Loucy (cell line): ENCODE measurements at regions not wholly inside any gene's neighbourhood (a gene's known extent, or its start where the extent isn't known, plus 50 kb on each side); places are given as distances from the start of the nearest gene placed in this dataset.

ENCODE experiments used
- H2AFZ ChIP-seq: fragments of 200-600 bp; sonication (generic); 2 replicates; pipeline ENCODE4 v1.6.0; 2016; ENCODE audit warnings: antibody characterized with exemption, mild to moderate bottlenecking, low read length, moderate library complexity
- H3F3A ChIP-seq: fragments of 200-600 bp; 2 replicates; pipeline ENCODE4 v1.6.0; 2016; ENCODE audit warnings: antibody characterized with exemption, low read depth, mild to moderate bottlenecking
- H3K27me3 ChIP-seq: fragments of 200-600 bp; sonication (generic); 2 replicates; pipeline ENCODE4 v1.6.1; 2014; ENCODE audit warnings: low read length, mild to moderate bottlenecking; ENCODE audit not compliant: insufficient read depth, poor library complexity, severe bottlenecking
- H3K36me3 ChIP-seq: fragments of 200-600 bp; sonication (generic); 2 replicates; pipeline ENCODE4 v1.6.1; 2016; ENCODE audit warnings: low read length; ENCODE audit not compliant: insufficient read depth
- H3K4me1 ChIP-seq: fragments of 200-600 bp; sonication (generic); 2 replicates; pipeline ENCODE4 v1.5.1; 2014; ENCODE audit warnings: low read length, mild to moderate bottlenecking; ENCODE audit not compliant: insufficient read depth, poor library complexity, severe bottlenecking
- H3K4me2 ChIP-seq: fragments of 200-600 bp; sonication (generic); 2 replicates; pipeline ENCODE4 v1.6.0; 2014; ENCODE audit warnings: antibody characterized with exemption, low read length, low read depth, mild to moderate bottlenecking; ENCODE audit not compliant: poor library complexity, severe bottlenecking
- H3K4me3 ChIP-seq: fragments of 200-600 bp; sonication (generic); 2 replicates; pipeline ENCODE4 v1.5.1; 2014; ENCODE audit warnings: low read length, mild to moderate bottlenecking, mixed read lengths; ENCODE audit not compliant: poor library complexity, severe bottlenecking
- H3K79me2 ChIP-seq: fragments of 200-600 bp; sonication (generic); 2 replicates; pipeline ENCODE4 v1.6.1; 2014; ENCODE audit warnings: low read length; ENCODE audit not compliant: insufficient read depth
- H3K9ac ChIP-seq: fragments of 200-600 bp; sonication (generic); 2 replicates; pipeline ENCODE4 v1.6.0; 2014; ENCODE audit warnings: mild to moderate bottlenecking, low read depth, low read length, moderate library complexity; ENCODE audit not compliant: poor library complexity, severe bottlenecking
- H3K9me2 ChIP-seq: fragments of 200-600 bp; sonication (generic); replicated peaks from 2 replicates; pipeline ENCODE4 v1.6.1; 2016; ENCODE audit warnings: low read depth, low read length, mixed read lengths
- H3K9me3 ChIP-seq: fragments of 200-600 bp; sonication (generic); 2 replicates; pipeline ENCODE4 v1.6.1; 2014; ENCODE audit warnings: mild to moderate bottlenecking, antibody characterized with exemption, low read length, low read depth; ENCODE audit not compliant: insufficient read depth
- H4K20me1 ChIP-seq: fragments of 200-600 bp; sonication (generic); 2 replicates; pipeline ENCODE4 v1.6.0; 2014; ENCODE audit warnings: antibody characterized with exemption, low read length, mild to moderate bottlenecking; ENCODE audit not compliant: insufficient read depth, poor library complexity, severe bottlenecking
- CTCF ChIP-seq: fragments of 200-600 bp; sonication (generic); conservative IDR thresholded peaks from 2 replicates; pipeline ENCODE4 v1.5.1; 2014; ENCODE audit warnings: mild to moderate bottlenecking, antibody characterized with exemption, low read length
- EZH2phosphoT487 ChIP-seq: fragments of 200-600 bp; IDR thresholded peaks from 2 replicates; pipeline ENCODE4 v1.6.1; 2018; ENCODE audit warnings: antibody characterized with exemption, mild to moderate bottlenecking, moderate library complexity, borderline replicate concordance

GRCh38 chr6:139533171-139533570 is 158.7 kb upstream of the CITED2 start:
- Histone ChIP-seq H2AFZ (no peak overlapping the region), H3K36me3 (no peaks in the 10 kb centered on the region), H3K9me2 (no peaks in the 10 kb centered on the region), H3K4me3 (no peak overlapping the region), H3K9ac (no peak overlapping the region), H3K9me3 (no peaks in the 10 kb centered on the region), H3F3A (no peaks in the 10 kb centered on the region), H3K4me1 (peaks cover 11% of the 10 kb centered on the region), H4K20me1 (no peaks in the 10 kb centered on the region), H3K79me2 (no peaks in the 10 kb centered on the region), H3K4me2 (no peak overlapping the region), H3K27me3 (no peaks in the 10 kb centered on the region)
- TF ChIP-seq CTCF (no peak), EZH2phosphoT487 (no peak)

- Histone ChIP-seq H3K4me1 (peaks cover 11% of the 10 kb centered on the region), H4K20me1 (no peaks in the 10 kb centered on the region), H3K9me2 (no peaks in the 10 kb centered on the region), H3K27me3 (no peaks in the 10 kb centered on the region), H2AFZ (no peak overlapping the region), H3K4me2 (no peak overlapping the region), H3K79me2 (no peaks in the 10 kb centered on the region), H3K36me3 (no peaks in the 10 kb centered on the region), H3K4me3 (no peak overlapping the region), H3K9ac (no peak overlapping the region), H3K9me3 (no peaks in the 10 kb centered on the region), H3F3A (no peaks in the 10 kb centered on the region)
- TF ChIP-seq EZH2phosphoT487 (no peak), CTCF (no peak)
Observed at GRCh38 chr6:139531148-139532115, 157.0 kb upstream of the CITED2 start.

- no peak overlapping the region for H3K9ac ChIP-seq
- H3K9me2 ChIP-seq = no peaks in the 10 kb centered on the region
- H3K27me3 ChIP-seq = no peaks in the 10 kb centered on the region
- no peaks in the 10 kb centered on the region for H3K36me3 ChIP-seq
- no peak overlapping the region for H3K4me3 ChIP-seq
- TF ChIP-seq EZH2phosphoT487 (no peak), CTCF (no peak)
- H3F3A ChIP-seq = no peaks in the 10 kb centered on the region
- no peaks in the 10 kb centered on the region for H3K9me3 ChIP-seq
- no peak overlapping the region for H2AFZ ChIP-seq
- H3K4me1 ChIP-seq = peaks cover 11% of the 10 kb centered on the region
- no peaks in the 10 kb centered on the region for H4K20me1 ChIP-seq
- no peak overlapping the region for H3K4me2 ChIP-seq
- no peaks in the 10 kb centered on the region for H3K79me2 ChIP-seq
Observed at GRCh38 chr6:139530561-139530960, 156.1 kb upstream of the CITED2 start.
